Cerebellar cortex (tissue), 1 donor: ENCODE measurements at regions not wholly inside any gene's neighbourhood (a gene's known extent, or its start where the extent isn't known, plus 50 kb on each side); places are given as distances from the start of the nearest gene placed in this dataset.

ENCODE experiments used
- DNase-seq: peaks from one replicate; pipeline ENCODE4 v3.0.0-alpha.2; 2015; ENCODE audit warnings: low spot score

DNA sequence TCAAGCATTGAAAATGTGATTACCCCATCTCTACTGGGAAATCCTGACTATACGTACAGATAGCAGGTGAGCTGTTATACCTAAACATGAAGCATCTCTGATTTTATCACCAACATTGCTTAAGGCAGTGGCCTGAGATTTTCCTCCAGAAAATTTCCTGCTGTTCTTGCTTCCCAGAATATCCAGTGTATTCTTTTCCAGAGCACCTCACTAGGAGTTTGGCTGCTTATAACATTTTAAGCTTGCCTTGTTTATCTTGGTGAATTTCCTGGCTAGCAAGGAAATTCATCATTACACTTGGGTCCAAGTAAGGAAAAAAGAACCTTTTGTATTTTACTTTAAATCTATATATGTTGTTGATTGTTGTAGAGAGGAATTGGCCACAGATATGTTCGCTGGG lies 73.0 kb upstream of the CLCN4 start:
- DNase-seq = no peak

DNA sequence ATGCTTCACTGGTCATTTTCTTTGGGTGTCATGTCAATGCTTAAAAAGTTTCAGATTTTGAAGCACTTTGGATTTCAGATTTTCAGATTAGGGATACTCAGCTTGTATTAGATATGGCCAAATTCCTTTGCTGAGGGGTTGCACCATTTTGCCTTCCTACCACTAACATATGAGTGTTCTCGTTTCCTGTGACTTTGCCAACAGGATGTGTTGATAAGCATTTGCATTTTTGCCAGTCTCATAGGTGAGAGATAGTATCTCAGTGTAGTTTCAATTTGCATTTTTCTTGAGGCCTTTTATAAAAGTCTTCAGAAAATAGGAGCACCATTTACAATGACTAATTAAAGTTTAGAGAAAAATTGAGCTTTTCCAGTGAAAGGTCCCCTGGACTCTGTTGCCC lies 71.6 kb upstream of the CLCN4 start:
- DNase-seq = no peak

DNA sequence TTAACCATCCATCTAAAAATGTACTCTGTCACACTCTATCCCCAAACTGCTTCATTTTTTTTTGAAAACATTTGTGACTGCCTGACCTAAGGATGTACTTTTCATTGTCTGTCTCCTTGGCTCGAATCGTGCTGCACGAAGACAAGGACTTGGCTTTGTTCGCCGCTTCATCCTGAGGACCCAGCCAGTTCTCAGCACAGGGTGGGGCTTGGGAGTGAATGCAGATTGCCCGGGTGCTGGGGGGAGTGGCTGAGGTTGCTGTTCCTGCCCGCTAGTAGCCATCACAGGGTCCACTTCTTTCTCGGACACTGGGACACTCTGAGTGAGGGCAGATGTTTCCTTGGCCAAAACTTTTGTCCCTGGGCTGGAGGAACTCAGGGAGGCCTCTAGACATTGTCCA lies 70.1 kb upstream of the CLCN4 start:
- DNase-seq = no peak

- no peak for DNase-seq
These were observed 69.4 kb upstream of the CLCN4 start for GRCh38 chrX:10087391-10087790.

DNA sequence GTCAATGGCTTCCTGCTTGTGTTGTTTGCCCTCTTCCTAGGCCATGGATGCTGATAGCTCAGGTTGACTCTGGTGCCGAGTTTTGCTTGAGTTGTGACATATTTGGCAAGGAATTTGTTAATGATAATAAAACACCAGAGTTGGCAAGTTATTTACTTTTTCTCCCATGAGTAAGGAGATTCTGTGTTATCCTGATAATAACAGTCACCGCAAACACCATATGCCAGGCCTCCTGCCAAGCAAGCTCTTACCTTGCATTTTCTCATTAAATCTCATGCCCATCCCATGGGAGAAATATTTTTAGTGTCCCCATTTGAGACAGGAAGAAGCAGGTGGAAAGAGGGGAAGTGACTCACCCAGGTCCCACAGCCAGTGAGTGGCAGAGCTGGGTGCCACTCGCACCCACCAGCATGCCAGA lies 67.4 kb upstream of the CLCN4 start:
- DNase-seq = no peak

- no peak for DNase-seq
These were observed 66.5 kb upstream of the CLCN4 start for GRCh38 chrX:10090319-10090718.

DNA sequence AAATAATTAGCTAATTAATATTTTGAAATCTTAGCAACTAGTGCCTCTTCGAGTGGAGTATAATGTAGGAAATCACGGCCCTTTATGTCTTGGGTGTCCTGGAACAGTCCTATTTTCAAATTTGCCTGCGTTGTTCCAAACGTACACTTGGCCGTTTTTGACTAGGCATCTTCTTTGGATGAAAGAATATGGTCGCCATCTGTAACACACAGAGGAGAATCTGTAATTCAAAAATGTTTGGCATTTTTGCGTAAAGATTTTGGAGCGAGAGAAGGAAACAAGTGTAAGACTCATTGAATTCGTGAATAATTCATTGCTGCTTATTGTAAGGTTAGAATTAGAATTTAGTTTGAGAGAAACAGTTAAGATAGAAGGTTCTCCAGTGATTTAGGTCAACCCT lies 61.5 kb upstream of the CLCN4 start:
- DNase-seq = no peak

DNA sequence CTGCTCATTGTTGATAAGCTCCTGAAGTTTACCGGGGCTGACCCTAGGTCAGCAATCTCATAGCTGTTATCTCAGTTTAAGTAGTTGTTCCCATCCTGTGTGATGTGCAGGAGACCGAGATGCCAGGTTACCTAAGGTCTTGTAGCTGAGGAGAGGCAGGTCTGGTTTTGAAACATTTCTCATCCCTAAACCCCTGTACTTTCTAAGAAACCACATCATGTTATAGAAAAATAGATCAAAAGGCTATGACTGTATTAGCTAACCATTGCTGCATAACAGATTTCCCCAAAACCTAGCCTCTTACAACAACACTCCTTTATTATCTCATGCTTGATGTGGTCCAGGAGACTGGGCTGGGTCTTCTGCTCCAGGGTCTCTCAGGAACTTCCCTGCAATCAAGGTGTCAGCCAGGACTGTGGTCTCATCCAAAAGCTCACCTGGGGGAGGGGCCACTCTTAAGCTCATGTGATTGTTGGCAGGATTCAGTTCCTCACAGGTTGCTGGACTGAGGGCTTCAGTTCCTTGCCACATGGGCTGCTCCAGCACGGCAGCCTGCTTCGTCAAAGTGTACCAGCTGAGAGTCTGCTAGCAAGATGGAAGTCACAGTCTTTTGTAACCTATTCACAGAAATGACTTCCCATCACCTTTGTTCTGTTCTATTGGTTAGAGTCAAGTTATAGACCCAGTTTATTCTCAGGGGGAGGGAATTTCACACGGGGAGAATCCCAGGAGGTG lies 60.9 kb upstream of the CLCN4 start:
- DNase-seq = no peak

GRCh38 chrX:10098270-10098713 lies 58.5 kb upstream of the CLCN4 start:
- DNase-seq = no peak

- DNase-seq = no peak
These were observed 57.4 kb upstream of the CLCN4 start for GRCh38 chrX:10099411-10099810.

DNA sequence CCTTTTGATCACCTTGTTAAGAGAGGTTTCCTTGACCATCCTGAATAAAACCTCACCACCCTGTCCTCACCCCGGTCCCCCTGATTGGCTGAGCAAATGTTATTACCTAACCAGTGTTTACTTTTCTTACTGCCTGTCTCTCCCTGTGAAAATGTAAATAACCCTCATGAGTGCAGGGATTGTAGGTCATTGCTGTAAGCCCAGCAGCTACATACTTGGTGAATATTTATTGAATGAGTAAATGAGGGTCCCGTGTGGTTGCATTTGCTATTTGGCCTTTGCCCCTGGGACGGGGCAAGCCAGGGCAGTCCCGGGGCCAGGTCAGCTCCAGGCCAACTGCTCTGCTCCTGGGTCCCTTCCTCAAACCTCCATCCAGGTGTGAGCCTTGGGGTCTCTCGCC lies 55.5 kb upstream of the CLCN4 start:
- no peak for DNase-seq

- DNase-seq = peak; percentile 68
These were observed 54.6 kb upstream of the CLCN4 start for GRCh38 chrX:10102046-10102704.

GRCh38 chrX:10103023-10103422 lies 53.8 kb upstream of the CLCN4 start:
- DNase-seq = no peak

DNA sequence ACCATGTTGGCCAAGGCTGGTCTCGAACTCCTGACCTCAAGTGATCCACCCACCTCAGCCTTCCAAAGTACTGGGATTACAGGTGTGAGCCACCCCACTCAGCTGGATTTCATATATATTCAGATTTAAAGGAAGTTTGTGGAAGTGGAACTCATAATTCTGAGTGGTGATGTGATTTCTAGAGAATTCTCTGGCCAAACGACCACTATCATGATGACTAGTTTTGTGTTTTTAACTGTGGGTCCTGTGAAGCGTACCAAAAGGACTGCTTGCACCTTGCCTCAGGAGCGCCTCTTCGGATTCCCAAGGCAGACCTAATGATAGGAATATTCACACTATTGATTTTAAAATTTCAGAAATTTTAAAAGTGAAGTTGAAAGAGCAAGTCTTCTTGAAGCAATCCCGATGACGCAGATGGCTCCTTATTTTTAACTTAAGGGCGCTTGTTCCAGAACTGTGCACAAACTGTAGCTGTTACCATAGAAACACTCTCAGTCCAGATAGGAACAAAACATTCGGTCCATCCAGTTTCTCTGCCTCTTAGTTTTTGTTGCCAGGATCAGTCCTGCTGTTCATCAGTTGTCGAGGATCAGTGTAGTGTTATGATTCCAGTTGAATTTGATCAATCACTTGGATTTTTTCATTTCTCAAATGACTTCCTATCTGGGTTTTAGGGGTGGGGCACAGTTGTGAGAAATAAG lies 51.7 kb upstream of the CLCN4 start:
- DNase-seq = peak; percentile 62

- DNase-seq = no peak
These were observed 50.0 kb upstream of the CLCN4 start for GRCh38 chrX:10106806-10107205.
